GM13976 (cell line): ENCODE measurements at regions not wholly inside any gene's neighbourhood (a gene's known extent, or its start where the extent isn't known, plus 50 kb on each side); places are given as distances from the start of the nearest gene placed in this dataset.

Experiments
- DNase-seq: peaks from one replicate; pipeline ENCODE4 v3.0.0; 2012; ENCODE audit warnings: low spot score
- CTCF ChIP-seq: IDR thresholded peaks from 2 replicates; pipeline ENCODE4 v1.5.1; 2012; ENCODE audit warnings: borderline replicate concordance, mild to moderate bottlenecking; ENCODE audit not compliant: insufficient read depth; ENCODE audit errors: extremely low read depth, missing control alignments, control extremely low read depth
- in situ Hi-C: fragments of 300-500 bp; cut with MboI; formaldehyde crosslinking; loops from one replicate; pipeline ENCODE4 v1.12.0; 2022; ENCODE audit warnings: low sequenced_read_pairs, mixed read lengths, inconsistent platforms; ENCODE audit not compliant: unreplicated experiment

DNA sequence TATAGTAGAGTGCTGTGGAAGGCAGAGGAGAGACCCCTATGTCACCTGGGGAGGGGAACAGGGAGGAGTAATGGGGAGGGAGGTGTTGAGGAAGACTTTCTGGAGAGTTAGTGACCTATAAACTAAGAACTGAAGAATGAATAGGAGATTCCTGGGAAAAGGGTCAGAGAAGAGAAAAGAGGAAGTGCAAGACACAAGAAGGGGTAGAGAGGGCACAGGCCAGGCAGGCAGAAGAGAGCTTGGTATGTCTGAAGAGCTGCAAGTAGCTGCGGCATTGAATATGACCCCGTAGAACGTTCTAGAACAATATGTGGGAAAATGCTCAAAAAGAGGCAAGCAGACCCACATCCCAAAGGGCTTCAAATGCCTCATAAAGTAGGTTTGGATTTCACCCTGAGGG is 361.2 kb downstream of the PRDM2 start:
- in situ Hi-C loops: no loop called here
- DNase-seq: no peak

GRCh38 chr1:14061722-14062121 is 361.7 kb downstream of the PRDM2 start:
- no peak for TF ChIP-seq CTCF
- in situ Hi-C loops: no loop called here
- no peak for DNase-seq

More for the DNA sequence above, 361.2 kb downstream of the PRDM2 start:
- TF ChIP-seq CTCF: no peak

DNA sequence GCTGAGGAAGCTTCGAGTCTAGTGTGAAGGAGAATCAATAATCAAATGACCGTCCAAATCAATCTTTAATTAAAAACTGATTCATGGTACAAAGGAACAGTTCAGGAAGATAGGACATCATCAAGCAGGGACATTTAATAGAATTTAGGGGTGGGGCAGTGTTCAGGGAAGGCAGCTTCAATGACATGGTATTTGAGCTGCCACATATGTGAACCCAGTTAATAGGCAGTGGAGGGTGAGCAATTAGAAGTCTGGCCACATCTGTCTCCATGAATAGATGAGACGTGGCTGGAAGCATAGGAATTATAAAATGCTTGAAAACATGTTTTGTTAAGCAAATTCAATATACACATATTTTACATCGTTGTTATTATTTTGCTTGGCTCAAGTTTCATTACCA is 362.7 kb downstream of the PRDM2 start:
- DNase-seq: no peak
- in situ Hi-C loops: no loop called here
- no peak for TF ChIP-seq CTCF

DNA sequence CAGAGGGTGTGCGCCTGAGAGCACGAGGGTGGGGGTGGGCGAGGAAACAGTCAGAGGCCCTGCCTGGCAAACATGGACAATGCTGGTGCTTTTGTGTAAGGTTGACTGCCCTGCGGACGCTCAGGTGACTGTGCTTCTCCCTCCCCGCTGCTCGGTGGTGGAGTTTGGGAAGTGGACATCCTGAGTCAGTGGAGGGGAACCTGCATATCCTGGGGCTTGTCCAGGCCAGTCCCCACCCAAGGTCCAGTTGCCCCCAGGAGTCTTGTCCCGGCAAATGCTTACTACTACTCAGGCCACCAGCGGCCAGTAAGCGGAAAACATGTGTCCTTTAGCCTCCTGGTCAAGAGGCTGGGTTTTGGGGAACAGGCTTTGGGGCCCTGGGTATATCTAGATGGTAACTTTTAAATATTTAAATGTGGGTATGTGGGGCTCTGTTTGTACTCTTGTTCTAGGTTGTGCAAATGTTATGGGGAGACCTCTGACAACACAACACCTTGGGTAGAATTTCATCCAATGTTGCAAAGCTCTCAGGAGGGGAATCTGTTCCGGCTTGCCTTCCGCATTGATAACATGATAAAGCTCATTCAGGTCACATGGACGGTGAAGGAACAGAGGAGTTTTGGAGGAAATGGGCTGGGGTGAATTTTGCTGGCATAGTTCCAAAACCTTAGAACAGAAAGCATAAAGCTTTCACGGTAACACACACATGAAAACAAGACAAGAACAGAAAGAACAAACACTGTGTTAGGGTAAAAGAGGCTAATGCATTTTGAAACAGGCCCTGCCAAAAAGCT is 364.9 kb downstream of the PRDM2 start:
- in situ Hi-C loops: no loop called here
- DNase-seq: no peak
- no peak for TF ChIP-seq CTCF

DNA sequence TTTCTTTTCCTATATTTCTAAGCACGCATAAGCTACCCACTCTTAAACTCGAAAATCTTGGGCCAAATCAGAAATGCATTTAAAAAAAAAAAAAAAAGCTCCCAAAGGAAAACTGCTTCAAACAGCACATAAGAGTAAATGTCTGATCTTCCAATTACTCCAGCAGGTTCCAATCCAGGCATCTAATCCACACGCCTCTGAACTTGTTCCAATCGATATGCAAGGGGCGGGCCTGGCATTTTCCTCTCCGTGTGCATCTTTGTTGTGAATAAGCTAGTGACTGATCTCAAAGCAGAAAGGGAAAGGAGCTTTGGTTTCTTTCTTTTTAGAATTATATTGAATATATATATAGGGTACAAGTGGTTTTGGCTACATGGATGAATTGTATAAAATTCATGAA is 365.5 kb downstream of the PRDM2 start:
- DNase-seq: no peak
- TF ChIP-seq CTCF: no peak
- in situ Hi-C loops: no loop called here

GRCh38 chr1:14067036-14067435 is 367.0 kb downstream of the PRDM2 start:
- no peak for TF ChIP-seq CTCF
- in situ Hi-C loops: no loop called here
- DNase-seq: no peak
